GM13976 (cell line): ENCODE measurements at regions not wholly inside any gene's neighbourhood (a gene's known extent, or its start where the extent isn't known, plus 50 kb on each side); places are given as distances from the start of the nearest gene placed in this dataset.

ENCODE experiments used
- DNase-seq: peaks from one replicate; pipeline ENCODE4 v3.0.0; 2012; ENCODE audit warnings: low spot score
- CTCF ChIP-seq: IDR thresholded peaks from 2 replicates; pipeline ENCODE4 v1.5.1; 2012; ENCODE audit warnings: borderline replicate concordance, mild to moderate bottlenecking; ENCODE audit not compliant: insufficient read depth; ENCODE audit errors: extremely low read depth, missing control alignments, control extremely low read depth
- in situ Hi-C: fragments of 300-500 bp; cut with MboI; formaldehyde crosslinking; loops from one replicate; pipeline ENCODE4 v1.12.0; 2022; ENCODE audit warnings: low sequenced_read_pairs, mixed read lengths, inconsistent platforms; ENCODE audit not compliant: unreplicated experiment

DNA sequence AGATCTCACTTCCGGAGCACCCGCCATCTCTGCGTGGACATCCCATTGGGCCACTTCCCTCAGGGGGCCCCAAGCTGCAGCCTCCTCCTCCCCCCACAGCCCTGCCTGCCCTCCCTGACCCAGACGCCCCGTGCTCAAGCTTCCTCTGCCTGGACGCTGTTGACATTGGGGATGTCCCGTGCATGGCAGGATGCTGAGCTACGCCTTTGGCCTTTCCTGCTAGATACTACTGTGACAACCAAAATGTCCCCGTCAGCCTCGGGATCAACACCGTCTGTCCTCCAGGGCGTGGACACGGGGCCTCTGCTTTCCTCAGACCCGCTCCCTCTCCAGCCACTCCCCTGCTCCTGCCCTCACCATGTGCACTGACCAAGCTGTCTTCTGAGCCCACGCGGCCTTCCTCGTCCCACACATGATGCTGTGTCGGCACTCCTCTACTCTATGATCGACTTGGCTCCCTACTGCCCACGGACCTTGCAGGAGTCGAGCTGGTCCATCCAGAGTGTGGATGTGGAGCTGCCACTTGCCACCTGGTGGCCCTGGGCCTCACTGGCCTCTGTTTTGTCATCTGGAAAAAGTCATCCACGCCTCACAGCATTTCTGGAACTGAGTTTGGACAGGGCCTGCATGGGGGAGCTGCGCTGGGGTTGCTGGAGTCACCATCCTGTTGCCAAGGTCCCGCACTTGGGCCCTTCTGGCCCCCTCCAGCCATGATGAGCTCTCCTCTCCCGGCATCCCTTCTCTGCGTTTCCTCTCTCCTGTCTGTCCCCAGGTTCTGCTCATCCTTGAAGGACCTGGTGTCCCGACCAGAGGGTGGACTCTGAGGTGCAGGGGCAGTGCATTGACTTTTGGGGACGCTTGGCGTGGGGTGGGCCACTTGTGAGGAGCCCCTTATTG is 221.7 kb upstream of the CIBAR2 start:
- in situ Hi-C loops = no loop called here
- no peak for DNase-seq
- no peak for TF ChIP-seq CTCF

DNA sequence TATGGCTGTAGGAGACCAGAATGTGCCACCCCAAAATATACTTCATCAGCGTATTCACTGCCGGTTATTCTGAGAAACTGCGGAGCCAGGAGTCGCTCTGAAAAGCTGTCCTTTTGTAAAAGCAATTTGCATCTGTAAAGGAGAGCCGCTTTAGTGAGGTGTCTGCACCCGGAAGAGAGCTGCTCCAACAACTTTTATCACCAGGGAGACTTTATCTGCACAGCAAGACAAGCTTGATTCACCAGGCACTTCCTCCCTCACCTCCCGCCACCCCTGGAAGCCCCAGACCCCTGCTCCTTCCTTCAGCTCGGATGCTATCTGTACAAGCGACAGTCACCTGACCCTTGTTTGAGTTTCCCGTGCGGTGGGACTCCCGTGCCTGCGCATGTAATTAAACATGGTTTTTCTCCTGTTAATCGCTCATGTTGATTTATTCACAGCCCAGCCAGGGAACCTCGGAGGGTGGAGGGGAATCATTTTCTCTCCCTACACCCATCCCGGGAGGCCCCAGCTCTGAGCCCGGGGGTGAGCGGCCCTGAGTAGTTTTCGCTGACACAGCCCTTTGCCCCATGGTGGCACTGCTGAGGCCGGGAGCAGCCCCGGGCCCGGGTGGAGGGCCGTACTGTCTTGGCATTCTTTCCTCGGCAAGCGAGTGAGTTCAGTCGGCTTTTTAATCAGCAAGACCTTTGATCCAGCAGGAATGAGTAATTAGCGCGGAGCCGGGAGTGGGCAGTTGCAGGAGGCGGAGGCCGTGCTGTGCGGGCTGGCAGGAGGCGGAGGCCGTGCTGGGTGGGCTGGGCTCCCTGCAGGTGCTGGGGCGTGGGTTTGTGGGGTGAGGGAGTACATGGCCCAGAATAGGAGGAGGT is 222.7 kb upstream of the CIBAR2 start:
- TF ChIP-seq CTCF = no peak
- in situ Hi-C loops = no loop called here
- DNase-seq = no peak

DNA sequence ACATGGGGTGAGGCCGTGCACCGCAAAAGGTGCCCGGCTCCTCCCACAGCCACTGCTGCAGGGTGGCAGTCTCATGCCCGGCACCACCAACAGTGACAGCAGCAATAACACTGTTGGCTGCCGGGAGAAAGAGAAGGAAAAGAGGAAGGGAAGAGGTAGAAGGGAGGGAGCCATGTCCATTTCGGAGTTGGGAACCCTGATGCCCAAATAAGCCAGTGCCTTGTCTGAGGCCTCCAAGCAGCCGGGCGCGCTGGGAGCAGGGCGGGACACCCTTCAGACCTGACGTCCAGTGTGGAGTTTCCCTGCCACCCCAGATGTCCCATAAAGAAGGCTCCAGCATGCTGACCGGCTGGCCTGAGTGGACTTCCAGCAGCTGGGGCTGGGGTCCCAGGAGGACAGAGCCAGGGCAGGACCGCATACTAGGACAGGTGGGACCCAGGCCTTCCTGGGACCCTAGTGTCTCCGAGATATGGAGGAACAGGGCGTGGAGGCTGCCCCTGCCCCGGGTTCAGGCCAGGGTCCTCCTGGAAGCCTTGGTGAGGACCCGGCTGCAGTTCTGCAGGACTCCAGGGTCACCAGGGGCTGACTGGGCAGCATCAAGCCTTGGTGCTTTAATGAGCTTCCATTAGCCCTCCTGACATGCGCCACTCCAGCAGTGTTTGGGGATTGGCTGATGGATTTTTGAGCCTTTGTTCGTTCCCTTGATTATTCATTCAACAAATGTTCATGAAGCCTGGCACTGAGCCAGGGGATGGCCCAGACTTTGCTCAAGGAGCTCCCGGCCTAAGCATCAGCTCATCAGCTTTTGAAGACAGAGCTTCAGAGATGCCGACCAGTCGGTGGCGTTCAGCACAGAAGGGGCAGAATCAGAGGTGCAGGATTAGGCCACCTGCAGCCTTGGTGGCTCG is 223.6 kb upstream of the CIBAR2 start:
- no peak for TF ChIP-seq CTCF
- no peak for DNase-seq
- in situ Hi-C loops = no loop called here

- DNase-seq = no peak
- no peak for TF ChIP-seq CTCF
- in situ Hi-C loops = no loop called here
Observed at GRCh38 chr16:85337910-85338637, 225.8 kb upstream of the CIBAR2 start.

GRCh38 chr16:85338638-85338982 is 226.3 kb upstream of the CIBAR2 start:
- DNase-seq = no peak
- TF ChIP-seq CTCF = no peak
- in situ Hi-C loops = no loop called here
